Erythroblast (primary cell): ENCODE measurements at regions not wholly inside any gene's neighbourhood (a gene's known extent, or its start where the extent isn't known, plus 50 kb on each side); places are given as distances from the start of the nearest gene placed in this dataset.

Experiments used
- GATA1 ChIP-seq: IDR thresholded peaks from 2 replicates; pipeline ENCODE4 v1.6.1; 2011; ENCODE audit warnings: low read depth, mild to moderate bottlenecking, control low read depth, low read length, moderate library complexity
- POLR2A ChIP-seq: IDR thresholded peaks from 2 replicates; pipeline ENCODE4 v1.6.1; 2011; ENCODE audit warnings: mild to moderate bottlenecking, low read length

DNA sequence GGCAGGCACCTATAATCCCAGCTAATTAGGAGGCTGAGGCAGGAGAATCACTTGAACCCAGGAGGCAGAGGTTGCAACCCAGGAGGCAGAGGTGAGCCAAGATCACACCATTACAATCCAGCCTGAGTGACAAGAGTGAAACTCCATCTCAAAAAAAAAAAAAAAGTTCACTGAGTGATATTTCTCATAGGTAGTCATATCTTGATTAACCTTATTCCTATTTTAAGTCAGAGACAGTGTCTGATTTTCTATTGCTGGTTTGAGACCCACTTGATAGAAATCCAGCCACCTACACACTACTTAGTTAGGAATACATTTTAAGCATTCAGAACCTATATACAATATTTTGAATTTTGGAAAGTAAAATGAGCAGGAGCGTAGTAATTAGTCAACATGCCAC is 357.4 kb upstream of the ADGRL2 start:
- no peak for TF ChIP-seq POLR2A
- TF ChIP-seq GATA1, result no peak
